IMR-90 (cell line): ENCODE measurements at regions not wholly inside any gene's neighbourhood (a gene's known extent, or its start where the extent isn't known, plus 50 kb on each side); places are given as distances from the start of the nearest gene placed in this dataset.

ENCODE experiments used
- CTCF ChIP-seq: conservative IDR thresholded peaks from 2 replicates; pipeline ENCODE4 v1.5.1; 2012; ENCODE audit warnings: mild to moderate bottlenecking, low read depth, low read length, improper control_type of control experiment
- FOS ChIP-seq: fragments of 150-350 bp; IDR thresholded peaks from 2 replicates; pipeline ENCODE4 v1.6.1; 2016; ENCODE audit warnings: low read depth, low read length
- POLR2A ChIP-seq: IDR thresholded peaks from 2 replicates; pipeline ENCODE4 v1.6.1; 2012; ENCODE audit warnings: mild to moderate bottlenecking, low read depth, low read length
- RFX5 ChIP-seq: IDR thresholded peaks from 2 replicates; pipeline ENCODE4 v1.8.0; 2012; ENCODE audit warnings: low read depth, mild to moderate bottlenecking, low read length, moderate library complexity
- SMC3 ChIP-seq: fragments of 150-350 bp; IDR thresholded peaks from 2 replicates; pipeline ENCODE4 v1.6.1; 2016; ENCODE audit warnings: low read depth, mild to moderate bottlenecking, antibody characterized with exemption, low read length, moderate library complexity

- TF ChIP-seq CTCF: no peak
- TF ChIP-seq POLR2A: no peak
- no peak for TF ChIP-seq SMC3
- no peak for TF ChIP-seq FOS
- TF ChIP-seq RFX5: no peak
Measured at GRCh38 chr1:187474336-187474735, 645.6 kb downstream of the PLA2G4A start.
